Liver (tissue), 3 donors: ENCODE measurements at regions not wholly inside any gene's neighbourhood (a gene's known extent, or its start where the extent isn't known, plus 50 kb on each side); places are given as distances from the start of the nearest gene placed in this dataset.

Source experiments
- GABPA ChIP-seq, 2 donors: IDR thresholded peaks in 1 of 2; conservative IDR thresholded peaks in 1 of 2; 2 replicates each; pipeline ENCODE4 v1.6.1; 2016; ENCODE audit warnings: antibody characterized with exemption in 2 of 2, mild to moderate bottlenecking in 1 of 2, moderate library complexity in 1 of 2
- HNF4G ChIP-seq: IDR thresholded peaks from 2 replicates; pipeline ENCODE4 v1.6.1; 2016; ENCODE audit warnings: antibody characterized with exemption
- JUND ChIP-seq, 2 donors: IDR thresholded peaks; 2 replicates each; pipeline ENCODE4 v1.6.1; 2016; ENCODE audit warnings: antibody characterized with exemption in 2 of 2
- RAD21 ChIP-seq, 2 donors: IDR thresholded peaks; 2 replicates each; pipeline ENCODE4 v1.6.1; 2016; ENCODE audit warnings: antibody characterized with exemption in 2 of 2, mild to moderate bottlenecking in 2 of 2
- SP1 ChIP-seq: IDR thresholded peaks from 2 replicates; pipeline ENCODE4 v1.6.1; 2018; ENCODE audit warnings: antibody characterized with exemption, mild to moderate bottlenecking
- TAF1 ChIP-seq: conservative IDR thresholded peaks from 2 replicates; pipeline ENCODE4 v1.6.1; 2016; ENCODE audit warnings: antibody characterized with exemption, mild to moderate bottlenecking
- TF ChIP-seq, protein P1 (sequence below): fragments of 150-350 bp; IDR thresholded peaks from 2 replicates; pipeline ENCODE4 v1.5.1; 2017; ENCODE audit warnings: improper control_type of control experiment, low read depth, low read length; ENCODE audit not compliant: missing input control
- TF ChIP-seq, protein P2 (sequence below): IDR thresholded peaks from 2 replicates; pipeline ENCODE4 v1.6.1; 2016; ENCODE audit warnings: antibody characterized with exemption
- TF ChIP-seq, protein P3 (sequence below): IDR thresholded peaks from 2 replicates; pipeline ENCODE4 v1.6.1; 2016; ENCODE audit warnings: antibody characterized with exemption
- donor health status: healthy.
- donor health status: healthy.

DNA sequence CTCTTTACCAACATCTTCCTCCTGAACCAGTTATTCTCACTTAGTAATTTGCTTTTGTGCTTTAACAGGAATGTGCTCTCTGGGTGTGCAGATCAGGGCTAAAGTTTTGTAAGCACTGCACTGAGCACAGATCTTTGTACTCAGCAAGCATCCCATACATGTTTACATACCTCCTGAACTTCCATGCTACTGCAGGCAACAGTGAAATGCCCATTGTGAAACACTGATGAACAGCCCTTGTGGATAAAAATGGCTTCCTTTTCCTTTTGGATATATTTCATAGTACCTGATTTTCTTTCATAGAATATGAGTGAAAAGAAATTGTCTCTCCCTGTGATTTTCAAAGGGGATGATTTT, 855.9 kb downstream of the MCTP2 start:
- TF ChIP-seq, protein P1, sequence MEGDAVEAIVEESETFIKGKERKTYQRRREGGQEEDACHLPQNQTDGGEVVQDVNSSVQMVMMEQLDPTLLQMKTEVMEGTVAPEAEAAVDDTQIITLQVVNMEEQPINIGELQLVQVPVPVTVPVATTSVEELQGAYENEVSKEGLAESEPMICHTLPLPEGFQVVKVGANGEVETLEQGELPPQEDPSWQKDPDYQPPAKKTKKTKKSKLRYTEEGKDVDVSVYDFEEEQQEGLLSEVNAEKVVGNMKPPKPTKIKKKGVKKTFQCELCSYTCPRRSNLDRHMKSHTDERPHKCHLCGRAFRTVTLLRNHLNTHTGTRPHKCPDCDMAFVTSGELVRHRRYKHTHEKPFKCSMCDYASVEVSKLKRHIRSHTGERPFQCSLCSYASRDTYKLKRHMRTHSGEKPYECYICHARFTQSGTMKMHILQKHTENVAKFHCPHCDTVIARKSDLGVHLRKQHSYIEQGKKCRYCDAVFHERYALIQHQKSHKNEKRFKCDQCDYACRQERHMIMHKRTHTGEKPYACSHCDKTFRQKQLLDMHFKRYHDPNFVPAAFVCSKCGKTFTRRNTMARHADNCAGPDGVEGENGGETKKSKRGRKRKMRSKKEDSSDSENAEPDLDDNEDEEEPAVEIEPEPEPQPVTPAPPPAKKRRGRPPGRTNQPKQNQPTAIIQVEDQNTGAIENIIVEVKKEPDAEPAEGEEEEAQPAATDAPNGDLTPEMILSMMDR, result no peak
- TF ChIP-seq RAD21 (IDR thresholded peaks at IDR 0.05), result no peak
- TF ChIP-seq, protein P2, sequence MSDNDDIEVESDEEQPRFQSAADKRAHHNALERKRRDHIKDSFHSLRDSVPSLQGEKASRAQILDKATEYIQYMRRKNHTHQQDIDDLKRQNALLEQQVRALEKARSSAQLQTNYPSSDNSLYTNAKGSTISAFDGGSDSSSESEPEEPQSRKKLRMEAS, result no peak
- no peak for TF ChIP-seq GABPA (IDR thresholded peaks at IDR 0.05 in 1 of 2, conservative IDR thresholded peaks at IDR 0.05 in 1 of 2)
- TF ChIP-seq, protein P3, sequence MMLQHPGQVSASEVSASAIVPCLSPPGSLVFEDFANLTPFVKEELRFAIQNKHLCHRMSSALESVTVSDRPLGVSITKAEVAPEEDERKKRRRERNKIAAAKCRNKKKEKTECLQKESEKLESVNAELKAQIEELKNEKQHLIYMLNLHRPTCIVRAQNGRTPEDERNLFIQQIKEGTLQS, result no peak
- TF ChIP-seq SP1, result no peak
- TF ChIP-seq JUND (IDR thresholded peaks at IDR 0.05), result no peak
- no peak for TF ChIP-seq HNF4G
- TF ChIP-seq TAF1, result no peak
